CD1c-positive myeloid dendritic cell (primary cell): ENCODE measurements at regions not wholly inside any gene's neighbourhood (a gene's known extent, or its start where the extent isn't known, plus 50 kb on each side); places are given as distances from the start of the nearest gene placed in this dataset.
A peak's percentile ranks its signal among the peaks of the same experiment; 100 is the strongest.
"Not testable (repeated sequence)": the region's sequence is repeated elsewhere in the genome, so short reads cannot be mapped to it uniquely, and the experiment has no call there.

Experiments used
- DNase-seq: peaks from one replicate; pipeline ENCODE4 v3.0.0-alpha.2; 2016; ENCODE audit errors: extremely low spot score

DNA sequence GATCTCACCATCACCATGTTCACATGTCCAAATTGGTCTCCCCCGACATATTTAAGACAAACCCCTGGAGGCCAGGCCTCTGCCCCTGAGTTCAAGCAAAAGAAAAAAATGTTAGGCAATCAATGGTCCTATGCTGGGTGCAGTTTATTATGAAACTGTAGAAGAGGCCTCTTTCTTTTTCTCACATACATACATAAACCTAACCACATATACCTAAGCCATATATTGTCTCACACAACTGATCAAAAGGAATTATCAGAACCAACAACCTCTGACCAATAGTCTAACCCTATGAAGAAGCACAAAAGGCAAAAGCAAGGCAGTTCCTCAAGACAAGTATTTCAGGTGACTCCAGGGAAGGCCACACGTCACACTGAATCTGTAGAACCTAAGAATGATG, 49.9 kb downstream of the ILRUN start:
- no peak for DNase-seq

DNA sequence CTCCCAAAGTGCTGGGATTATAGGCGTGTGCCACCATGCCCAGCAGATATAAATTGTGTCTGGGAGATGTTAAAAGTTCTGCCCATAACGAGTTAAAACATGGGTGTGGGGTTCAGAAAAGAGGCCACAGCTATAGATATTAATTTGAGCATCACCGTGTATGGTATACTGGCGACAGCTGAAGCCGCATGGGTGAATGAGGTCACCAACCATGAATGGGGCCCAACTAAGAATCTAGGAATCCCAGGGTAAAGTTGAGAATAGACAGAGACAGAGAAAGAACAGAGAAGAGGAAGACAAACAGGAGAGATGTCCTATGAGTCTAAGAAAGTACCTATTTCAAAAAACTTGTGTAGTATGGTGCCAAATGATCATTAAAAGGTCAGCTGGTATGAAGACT, 50.9 kb downstream of the ILRUN start:
- no peak for DNase-seq

DNA sequence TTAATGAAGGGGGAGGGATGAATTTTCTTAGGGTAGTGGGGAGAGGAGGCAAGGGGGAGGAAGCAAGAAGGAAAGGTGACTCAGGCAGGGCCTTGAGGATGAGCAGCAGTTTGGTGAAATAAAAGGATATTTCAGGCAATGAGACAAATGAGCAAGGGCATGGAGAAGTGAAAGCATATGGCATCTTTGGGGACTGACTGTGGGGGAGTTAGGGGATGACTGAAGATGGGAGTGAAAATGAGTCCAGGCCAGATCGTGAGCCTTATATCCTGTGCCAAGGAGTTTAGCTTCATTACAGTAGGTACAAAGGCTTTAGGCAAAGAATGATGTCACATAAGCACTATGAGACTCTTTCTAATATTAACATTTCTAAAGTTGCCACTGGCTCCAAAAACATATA, 51.9 kb downstream of the ILRUN start:
- DNase-seq, result peak; percentile 31

DNA sequence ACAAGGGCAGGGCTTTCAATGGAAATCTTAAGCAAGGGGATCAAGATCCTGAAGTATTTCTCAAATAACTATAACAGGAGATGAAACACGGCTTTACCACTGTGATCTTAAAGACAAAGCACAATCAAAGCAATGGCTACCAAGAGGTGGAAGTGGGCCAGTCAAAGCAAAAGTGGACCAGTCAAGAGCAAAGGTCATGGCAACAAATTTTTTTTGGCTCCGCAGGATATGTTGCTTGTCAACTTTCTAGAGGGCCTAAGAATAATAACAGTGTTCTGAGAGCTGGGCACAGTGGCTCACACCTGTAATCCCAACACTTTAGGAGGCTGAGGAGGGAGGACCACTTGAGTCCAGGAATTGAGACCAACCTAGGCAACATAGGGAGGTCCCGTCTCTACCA, 54.1 kb downstream of the ILRUN start:
- DNase-seq, result no peak

DNA sequence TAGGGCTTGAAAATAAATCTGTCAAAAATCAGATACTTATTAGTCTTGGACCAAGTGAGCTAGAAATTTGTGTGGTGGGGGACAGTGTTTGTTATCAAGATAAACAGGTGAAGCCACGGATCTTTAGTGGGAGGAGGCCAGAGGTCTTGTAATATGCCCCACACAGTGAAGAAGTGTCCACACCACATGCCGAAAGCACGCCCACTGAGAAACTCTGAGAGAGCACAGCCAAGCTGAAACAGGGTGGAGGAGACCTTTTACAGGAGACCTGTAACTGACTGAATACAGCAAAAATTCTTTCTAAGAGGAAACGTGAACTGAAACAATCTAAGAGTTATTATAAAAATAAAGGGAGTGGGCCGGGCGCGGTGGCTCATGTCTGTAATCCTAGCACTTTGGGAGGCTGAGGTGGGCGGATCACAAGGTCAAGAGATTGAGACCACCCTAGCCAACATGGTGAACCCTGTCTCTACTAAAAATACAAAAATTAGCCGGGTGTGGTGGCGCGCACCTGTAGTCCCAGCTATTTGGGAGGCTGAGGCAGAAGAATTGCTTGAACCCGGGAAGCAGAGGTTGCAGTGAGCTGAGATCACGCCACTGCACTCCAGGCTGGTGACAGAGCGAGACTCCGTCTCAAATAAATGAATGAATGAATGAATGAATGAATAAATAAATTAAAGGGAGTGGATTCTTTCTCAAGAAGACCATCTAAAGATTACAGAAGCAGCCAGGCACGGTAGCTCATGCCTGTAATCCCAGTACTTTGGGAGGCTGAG, 56.3 kb downstream of the ILRUN start:
- DNase-seq, result not testable (repeated sequence)

DNA sequence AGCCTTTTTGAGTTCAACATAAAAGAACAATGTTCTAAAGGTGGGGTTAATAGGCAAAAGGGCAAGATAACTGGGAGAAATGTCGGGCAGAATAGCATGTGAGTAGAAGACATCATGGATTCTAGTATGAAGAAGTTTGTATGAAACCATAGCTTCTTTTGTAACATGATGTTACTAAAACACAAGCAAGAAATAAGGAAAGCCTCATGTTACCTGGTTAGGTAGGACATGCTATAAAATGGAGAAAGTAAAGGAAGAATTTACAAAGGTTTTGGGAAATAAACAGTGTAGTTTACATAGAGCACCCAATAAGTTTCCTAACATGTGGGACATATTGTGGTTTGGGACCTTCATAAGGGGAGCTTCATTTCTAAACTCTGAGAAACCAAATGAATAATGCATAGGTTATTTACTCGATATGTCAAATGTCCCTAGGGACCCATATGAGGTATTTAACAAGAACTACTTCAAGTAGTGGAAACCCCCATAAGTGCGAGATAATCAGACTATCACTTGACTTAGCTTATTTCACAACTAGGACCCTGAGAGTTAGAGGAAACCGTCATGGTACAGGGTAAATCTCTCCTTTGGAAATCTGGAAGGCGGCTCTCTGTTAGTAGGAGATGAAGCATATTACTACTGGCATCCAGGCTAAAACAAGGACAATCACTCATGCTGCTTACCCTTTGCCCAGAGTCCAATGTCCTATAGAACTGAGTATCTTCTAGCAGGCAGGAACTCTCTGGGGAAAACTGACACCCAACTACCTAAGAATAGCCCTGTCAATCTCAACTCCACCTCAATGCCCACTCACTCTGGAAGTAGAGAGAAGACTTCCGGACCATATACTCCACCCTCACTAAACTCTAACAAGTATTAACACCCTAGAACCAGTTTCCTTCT, 57.5 kb downstream of the ILRUN start:
- DNase-seq, result no peak

DNA sequence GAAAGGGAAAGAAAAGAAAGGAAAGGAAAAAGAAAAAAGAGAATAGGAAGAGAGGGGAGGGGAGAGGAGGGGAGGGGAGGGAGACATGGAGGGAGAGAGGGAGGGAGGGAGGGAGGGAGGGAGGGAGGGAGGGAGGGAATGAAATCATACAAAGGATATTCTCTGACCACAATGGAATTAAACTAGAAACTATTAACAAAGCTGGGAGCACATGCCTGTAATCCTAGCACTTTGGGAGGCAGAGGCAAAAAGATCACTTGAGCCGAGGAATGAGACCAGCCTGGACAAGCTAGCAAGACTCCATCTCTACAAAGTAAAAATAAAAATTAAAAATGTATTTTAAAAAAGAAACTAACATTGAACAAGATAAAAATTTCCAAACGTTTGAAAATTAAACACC, 62.8 kb downstream of the ILRUN start:
- DNase-seq, result no peak

DNA sequence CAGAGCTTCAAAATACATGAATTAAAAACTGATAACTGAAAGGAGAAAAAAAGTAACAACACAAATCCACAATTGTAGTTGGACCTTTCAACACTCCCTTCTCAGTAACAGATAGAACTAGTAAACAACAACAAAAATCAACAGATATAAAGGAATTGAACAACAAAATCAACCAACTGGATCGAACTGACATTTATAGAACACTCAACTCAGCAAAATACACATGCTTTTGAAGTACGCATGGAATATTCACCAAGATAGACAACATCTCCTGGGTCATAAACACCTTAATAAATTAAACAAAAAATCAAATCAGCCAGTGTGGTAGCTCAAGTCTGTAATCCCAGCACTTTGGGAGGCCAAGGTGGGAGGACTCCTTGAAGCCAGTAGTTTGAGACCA, 63.3 kb downstream of the ILRUN start:
- no peak for DNase-seq

DNA sequence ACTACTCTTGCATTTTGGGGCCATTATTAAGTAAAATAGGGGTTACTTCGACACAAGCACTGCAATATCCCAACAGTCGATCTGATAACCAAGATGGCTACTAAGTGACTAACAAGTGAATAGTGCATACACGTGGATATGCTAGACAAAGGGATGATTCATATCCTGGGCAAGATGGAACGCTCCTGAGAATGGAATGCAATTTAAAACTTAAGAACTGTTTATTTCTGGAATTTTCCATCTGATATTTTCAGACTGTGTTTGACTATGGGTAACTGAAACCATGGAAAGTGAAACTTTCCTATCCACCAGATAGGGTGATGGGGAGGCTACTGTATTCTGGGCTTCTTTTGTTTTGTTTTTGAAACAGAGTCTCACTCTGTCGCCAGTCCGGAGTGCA, 66.5 kb downstream of the ILRUN start:
- DNase-seq, result no peak

DNA sequence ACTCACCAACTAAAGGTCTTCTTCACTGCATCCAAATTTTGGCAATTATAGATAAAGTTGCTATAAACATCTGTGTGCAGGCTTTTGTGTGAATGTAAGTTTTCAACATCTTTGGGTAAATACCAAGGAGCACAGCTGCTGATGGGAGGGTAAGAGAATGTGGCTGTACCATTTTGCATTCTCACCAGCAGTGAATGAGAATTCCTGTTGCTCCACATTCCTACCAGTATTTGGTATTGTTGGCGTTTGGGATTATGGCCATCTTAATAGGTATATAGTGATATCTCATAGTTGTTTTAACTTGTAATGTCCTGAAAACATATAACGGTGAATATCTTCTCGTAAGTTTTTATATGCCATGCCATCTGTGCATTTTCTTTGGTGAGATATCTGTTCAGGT, 69.3 kb downstream of the ILRUN start:
- DNase-seq, result no peak

DNA sequence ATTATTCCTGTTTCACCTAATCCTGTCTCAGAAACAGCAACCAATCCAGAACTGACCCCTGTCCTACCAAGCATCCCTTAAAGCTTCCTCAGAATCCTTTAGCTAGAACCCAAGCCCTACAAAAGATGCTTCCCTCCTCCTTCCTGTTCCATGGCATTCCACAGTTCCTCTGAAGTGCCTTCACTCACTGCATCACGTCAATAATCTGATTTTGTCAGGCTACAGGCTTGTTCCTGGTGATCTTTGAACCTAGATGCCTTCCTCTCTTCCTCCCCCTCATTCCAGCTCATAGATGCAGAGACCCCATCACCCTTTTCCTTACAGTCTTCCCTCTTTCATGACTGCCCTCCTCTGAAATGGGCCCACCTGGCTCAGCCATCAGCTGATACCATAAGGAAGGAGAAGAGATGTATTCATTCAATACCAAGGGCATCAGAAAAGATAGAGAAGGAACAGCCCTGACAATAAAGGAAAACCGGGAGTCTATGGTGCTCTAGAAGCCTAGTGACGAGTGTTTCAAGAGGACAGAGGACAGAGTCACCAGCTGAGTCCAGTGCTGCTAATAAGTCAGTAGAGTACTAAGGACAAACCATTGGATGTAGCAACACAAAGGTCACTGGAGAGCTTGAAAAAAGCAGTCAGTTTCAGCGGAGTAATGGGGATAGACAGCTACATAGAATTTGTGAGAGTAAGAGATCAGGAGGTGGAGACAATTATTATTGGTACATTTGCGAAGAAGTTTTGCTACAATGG, 62.5 kb upstream of the SPDEF start:
- DNase-seq, result no peak

DNA sequence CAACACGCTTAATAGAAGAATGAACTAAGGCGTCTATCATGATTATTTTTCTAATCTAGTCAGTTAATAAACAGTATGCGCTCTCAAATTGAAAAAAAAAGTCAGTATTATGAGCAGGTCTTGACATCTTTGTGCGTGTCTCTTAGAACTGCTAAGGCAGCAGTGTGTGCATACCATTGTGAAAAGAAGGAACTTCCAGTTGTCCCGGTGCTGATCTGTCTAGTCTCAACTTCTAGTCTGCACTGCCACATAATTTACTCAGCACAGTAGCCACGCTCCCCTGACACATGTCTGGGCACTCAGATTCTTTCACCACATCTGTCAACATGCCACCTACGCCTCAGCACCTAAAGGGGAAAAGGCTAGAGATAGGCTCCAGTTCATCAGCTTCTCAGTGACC, 61.1 kb upstream of the SPDEF start:
- DNase-seq, result no peak

DNA sequence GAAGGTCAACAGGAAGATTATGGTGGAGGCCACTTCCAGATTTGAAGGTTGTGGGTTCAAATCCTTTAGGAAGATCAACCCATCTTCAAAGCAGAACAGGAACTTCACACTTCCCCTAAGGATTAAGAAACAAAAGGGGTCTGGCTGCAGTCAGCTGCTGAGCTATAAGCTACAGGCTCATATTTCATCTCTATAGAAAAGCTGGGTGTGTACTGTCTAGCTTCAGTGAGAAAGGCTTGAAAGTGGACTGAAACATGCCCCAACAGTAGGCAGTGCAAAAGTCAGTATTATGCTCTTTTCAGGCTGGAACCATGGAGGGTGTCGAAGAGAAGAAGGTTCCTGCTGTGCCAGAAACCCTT, 60.1 kb upstream of the SPDEF start:
- peak; percentile 15 for DNase-seq

DNA sequence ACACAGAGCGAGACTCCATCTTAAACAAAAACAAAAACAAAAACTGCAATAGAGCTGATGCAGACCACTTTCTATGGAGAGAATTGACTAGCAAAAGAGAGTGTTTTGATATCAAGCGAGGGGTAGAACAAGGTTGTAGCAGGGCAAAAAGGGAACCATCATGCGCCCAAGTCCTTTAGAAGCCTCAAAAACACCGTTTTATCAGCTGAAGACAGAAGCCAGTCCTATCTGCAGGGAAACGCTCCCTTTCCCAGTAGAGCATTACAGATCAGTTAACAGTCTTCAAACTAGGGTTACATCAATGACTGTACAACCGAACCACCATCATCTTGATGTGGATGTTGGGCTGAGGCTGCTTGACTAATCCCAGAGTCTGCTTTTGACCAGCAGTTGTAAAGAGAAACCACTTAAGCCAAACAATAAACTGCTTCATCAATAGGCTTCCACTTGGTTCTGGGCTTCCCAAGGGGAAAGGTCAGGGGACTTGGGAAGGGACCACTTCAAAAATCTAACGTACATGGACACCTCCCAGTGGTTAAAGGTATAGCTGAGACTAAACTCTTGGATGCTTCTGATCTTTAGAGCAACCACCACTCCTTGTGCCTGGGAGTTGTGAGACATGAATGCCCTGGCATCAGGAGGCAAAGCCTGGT, 59.6 kb upstream of the SPDEF start:
- DNase-seq, result no peak

DNA sequence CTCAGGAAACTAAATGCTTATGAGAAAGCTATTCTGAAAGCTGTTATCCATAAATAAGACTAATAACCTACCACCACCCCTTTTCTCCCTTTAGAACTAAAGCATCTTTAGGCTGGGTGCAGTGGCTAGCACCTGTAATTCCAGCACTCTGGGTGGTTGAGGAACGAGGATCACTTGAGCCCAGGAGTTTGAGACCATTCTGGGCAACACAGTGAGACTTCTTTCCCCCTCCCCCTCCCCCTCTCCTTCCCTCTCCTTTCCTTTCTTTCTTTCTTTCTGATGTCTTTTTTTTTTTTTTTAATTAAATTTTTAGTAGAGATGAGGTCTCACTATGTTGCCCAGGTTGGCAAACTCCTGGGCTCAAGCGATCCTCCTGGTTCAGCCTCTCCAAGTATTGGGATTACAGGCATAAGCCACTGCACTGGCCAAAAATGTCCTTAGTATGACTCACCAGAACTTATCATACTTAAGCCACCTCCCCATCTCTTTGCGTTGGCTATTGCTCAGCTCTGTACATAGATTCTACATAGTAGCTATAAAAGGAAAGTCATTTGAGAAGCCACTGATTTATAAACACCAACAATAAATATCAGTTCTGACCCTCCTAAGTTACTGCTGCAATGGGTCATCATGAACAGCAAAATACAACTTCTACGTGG, 54.8 kb upstream of the SPDEF start:
- DNase-seq, result no peak

DNA sequence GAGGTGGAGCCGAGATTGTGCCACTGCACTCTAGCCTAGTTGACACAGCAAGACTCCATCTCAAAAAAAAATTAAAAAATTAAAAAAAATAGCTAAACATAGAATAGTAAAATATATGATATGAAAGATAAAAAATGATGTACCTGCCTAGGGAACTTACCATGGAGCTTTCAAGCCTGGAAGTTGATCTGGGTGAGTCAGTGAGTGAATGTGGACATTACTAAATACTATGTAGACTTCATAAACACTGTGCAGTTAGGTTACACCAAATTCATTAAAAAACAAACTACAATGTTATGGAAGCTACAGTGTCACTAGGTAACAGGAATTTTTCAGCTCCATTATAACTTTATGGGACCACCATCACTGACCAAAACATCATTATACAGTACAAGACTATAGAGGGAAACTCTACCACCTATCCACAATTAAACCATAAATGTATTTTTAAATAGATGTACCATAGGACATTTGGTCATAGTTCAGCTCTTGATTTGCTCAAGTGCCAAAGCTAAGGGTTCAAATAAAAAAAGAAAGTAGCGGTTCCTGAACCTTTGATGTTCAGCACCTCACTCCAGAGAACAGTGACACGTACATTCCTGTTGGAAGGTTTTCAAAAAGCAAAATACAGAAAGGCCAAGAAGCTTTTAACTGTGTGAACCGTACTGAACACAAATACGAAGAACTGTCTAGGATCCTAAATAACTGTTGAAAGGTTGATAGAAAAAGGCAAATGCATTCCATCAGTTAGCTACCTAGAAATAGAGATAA, 52.4 kb upstream of the SPDEF start:
- no peak for DNase-seq

DNA sequence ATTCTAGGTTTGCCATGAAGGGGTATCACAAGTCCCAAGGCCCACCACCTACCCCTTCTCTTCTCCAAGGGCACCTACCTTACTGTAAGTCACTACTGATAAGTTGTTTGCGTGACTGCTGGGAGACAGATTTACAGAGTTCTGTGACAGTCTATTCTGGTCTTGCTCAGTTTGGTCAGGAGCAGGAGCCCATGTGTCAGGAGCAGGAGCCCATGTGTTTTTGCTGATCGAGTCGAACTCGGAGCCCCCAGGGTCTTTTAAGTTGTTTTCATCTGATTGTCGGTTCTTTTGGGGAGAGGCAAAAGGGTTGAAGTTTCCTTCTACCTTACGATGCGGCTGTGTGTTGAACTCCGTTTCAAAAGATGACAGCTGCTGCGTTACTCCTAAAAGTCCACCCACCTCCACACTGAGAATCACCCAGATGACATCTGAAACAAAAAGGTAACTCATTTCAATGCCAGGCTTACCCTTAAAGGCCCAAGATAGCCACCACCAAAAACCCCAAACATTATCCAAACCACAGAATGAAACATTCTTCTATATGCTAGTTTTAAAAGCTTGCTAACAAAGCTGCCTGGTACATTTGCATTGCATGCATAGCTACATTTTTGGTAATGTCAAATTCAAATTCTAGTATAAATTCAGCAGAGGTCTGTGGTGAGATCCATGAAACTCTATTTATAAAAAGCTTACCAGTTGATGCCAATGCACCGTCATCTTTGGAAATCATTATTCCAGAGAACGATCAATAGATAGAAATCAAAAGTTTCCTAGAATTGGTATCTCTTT, 50.5 kb upstream of the SPDEF start:
- no peak for DNase-seq
